Thyroid gland (tissue), 4 donors: ENCODE measurements at regions not wholly inside any gene's neighbourhood (a gene's known extent, or its start where the extent isn't known, plus 50 kb on each side); places are given as distances from the start of the nearest gene placed in this dataset.

Experiments used
- DNase-seq, 2 donors: peaks; one replicate each; pipeline ENCODE4 v3.0.0-alpha.2; 2019
- H3K27ac ChIP-seq, 3 donors: fragments of 200-600 bp; sonication (generic); 1 replicate in 2 of 3; 2 replicates in 1 of 3; pipeline ENCODE4 v1.5.1; 2016 to 2019; ENCODE audit warnings: mild to moderate bottlenecking in 1 of 3, moderate library complexity in 1 of 3
- H3K27me3 ChIP-seq: fragments of 200-600 bp; sonication (generic); one replicate; pipeline ENCODE4 v1.5.1; 2019
- H3K36me3 ChIP-seq, 2 donors: fragments of 200-600 bp; sonication (generic); one replicate each; pipeline ENCODE4 v1.5.1; 2016 to 2019
- H3K4me1 ChIP-seq, 2 donors: fragments of 200-600 bp; sonication (generic); one replicate each; pipeline ENCODE4 v1.5.1; 2017 to 2019
- H3K4me3 ChIP-seq, 3 donors: fragments of 200-600 bp; sonication (generic); replicated peaks in 1 of 3; 1 replicate in 2 of 3; 2 replicates in 1 of 3; pipeline ENCODE4 v1.5.1; 2016; ENCODE audit warnings: mild to moderate bottlenecking in 1 of 3
- H3K9me3 ChIP-seq: fragments of 200-600 bp; sonication (generic); one replicate; pipeline ENCODE4 v1.5.1; 2017
- POLR2A ChIP-seq, 2 donors: fragments of 450-650 bp; IDR thresholded peaks; one replicate each; pipeline ENCODE4 v1.6.1; 2017; ENCODE audit warnings: antibody characterized with exemption in 2 of 2, mild to moderate bottlenecking in 2 of 2, moderate library complexity in 1 of 2
- WGBS, 2 donors: methylation state at CpG; one replicate each; pipeline ENCODE4 v1.1.5; 2017; 5-methylcytosine and 5-hydroxymethylcytosine counted together
- intact Hi-C: fragments of 100-400 bp; cut with DNase I; formaldehyde crosslinking; loops from one replicate; pipeline ENCODE4 v1.15.1; 2023
- TF ChIP-seq, protein P1 (sequence below), 6 experiments: fragments of 200-600 bp in 3 of 6; fragments of 450-650 bp in 3 of 6; sonication (generic) in 3 of 6; IDR thresholded peaks; one replicate each; pipeline ENCODE4 v1.5.1; 2016 to 2019; ENCODE audit warnings: antibody characterized with exemption in 6 of 6, mild to moderate bottlenecking in 2 of 6, inconsistent platforms in 1 of 6, moderate library complexity in 1 of 6

DNA sequence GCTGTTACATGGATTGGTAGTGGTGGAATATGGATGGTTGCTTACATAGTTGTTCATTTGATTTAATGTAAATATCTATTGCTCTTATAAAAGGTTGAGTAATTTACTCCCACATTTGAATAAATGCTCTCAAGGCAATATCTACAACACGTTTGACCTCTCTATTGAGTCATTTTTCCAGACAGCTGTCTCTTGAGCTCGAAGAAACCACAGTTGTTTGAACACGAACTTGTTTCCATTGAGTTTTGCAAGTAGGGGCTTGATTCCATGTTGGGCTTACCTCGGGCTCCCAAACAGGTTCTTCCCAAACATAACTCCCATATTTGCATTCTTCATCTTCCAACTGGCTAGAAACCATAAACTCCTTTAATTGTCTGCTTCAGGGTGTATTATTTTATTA is 115.0 kb upstream of the HMHB1 start:
- Histone ChIP-seq H3K4me1 (peaks cover 0 to 24% of the 10 kb centered on the region in 2 donors), H3K4me3 (no peak overlapping the region), H3K36me3 (no peaks in the 10 kb centered on the region), H3K9me3 (no peaks in the 10 kb centered on the region), H3K27ac (no peak overlapping the region), H3K27me3 (no peaks in the 10 kb centered on the region)
- intact Hi-C loops = no loop called here
- TF ChIP-seq POLR2A (IDR thresholded peaks at IDR 0.05) = no peak
- TF ChIP-seq, protein P1, sequence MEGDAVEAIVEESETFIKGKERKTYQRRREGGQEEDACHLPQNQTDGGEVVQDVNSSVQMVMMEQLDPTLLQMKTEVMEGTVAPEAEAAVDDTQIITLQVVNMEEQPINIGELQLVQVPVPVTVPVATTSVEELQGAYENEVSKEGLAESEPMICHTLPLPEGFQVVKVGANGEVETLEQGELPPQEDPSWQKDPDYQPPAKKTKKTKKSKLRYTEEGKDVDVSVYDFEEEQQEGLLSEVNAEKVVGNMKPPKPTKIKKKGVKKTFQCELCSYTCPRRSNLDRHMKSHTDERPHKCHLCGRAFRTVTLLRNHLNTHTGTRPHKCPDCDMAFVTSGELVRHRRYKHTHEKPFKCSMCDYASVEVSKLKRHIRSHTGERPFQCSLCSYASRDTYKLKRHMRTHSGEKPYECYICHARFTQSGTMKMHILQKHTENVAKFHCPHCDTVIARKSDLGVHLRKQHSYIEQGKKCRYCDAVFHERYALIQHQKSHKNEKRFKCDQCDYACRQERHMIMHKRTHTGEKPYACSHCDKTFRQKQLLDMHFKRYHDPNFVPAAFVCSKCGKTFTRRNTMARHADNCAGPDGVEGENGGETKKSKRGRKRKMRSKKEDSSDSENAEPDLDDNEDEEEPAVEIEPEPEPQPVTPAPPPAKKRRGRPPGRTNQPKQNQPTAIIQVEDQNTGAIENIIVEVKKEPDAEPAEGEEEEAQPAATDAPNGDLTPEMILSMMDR (IDR thresholded peaks at IDR 0.05) = no peak
- WGBS, 2 donors = 91 to 92% methylated on average over 4 of the region's 4 CpGs
- DNase-seq = no peak

DNA sequence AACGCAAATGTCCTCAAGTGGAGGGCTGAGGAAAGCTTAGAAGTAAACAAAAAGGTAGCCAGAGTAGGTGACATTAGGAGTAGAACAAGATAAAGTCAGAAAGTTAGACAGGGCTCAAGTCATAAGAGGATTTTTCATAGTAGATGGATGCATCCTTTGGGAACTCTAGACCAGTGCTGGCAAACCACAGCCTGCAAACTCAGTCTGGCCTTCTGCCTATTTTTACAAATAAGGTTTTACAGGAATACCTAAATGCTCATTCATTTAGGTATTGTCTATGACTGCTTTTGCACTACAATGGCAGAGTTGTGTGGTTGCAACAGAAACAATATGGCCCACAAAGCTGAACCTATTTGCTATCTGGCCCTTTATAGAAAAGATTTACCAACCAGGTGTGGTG is 116.0 kb upstream of the HMHB1 start:
- H3K9me3 ChIP-seq = no peaks in the 10 kb centered on the region
- intact Hi-C loops = no loop called here
- 65 to 73% methylated on average over 1 of the region's 1 CpG for WGBS, 2 donors
- no peaks in the 10 kb centered on the region for H3K36me3 ChIP-seq
- no peak for DNase-seq
- no peak overlapping the region for H3K4me3 ChIP-seq
- peaks cover 0 to 24% of the 10 kb centered on the region in 2 donors for H3K4me1 ChIP-seq
- no peak for TF ChIP-seq POLR2A (IDR thresholded peaks at IDR 0.05)
- TF ChIP-seq, protein P1 (IDR thresholded peaks at IDR 0.05) = no peak
- H3K27ac ChIP-seq = no peak overlapping the region
- no peaks in the 10 kb centered on the region for H3K27me3 ChIP-seq

DNA sequence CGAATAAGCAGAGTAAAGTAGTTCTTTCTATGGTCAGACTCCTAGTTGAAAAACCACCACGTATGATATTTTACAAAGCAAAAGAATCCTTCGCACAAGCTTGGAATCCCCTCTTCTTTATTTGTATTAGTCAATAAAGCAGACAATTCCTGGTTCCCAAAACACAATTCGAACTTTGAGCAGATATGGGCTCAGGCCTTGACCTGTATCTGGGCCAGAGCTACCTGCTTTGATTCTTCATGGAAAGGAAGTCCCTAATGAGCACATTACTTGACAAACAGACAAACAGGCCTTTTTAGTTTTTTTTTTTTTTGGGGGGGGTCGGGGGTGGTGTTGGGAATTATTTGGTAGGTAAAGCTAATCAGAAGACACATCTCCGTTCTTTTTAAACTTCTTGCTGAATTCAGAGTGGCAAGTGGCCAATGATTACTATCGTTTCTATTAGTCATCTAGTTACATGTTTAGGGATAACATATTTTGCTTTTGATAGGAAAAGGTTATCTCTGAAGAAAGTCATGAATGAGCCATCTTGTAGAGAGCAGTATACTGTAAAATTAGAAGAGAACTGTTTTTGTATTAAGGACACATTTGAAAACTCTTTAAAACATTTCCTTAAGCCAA is 116.6 kb upstream of the HMHB1 start:
- Histone ChIP-seq H3K9me3 (no peaks in the 10 kb centered on the region), H3K27ac (no peak overlapping the region), H3K4me3 (no peak overlapping the region), H3K4me1 (peaks cover 0 to 24% of the 10 kb centered on the region in 2 donors), H3K27me3 (no peaks in the 10 kb centered on the region), H3K36me3 (no peaks in the 10 kb centered on the region)
- 88 to 90% methylated on average over 7 of the region's 7 CpGs for WGBS, 2 donors
- DNase-seq = no peak
- intact Hi-C loops = no loop called here
- TF ChIP-seq, protein P1 (IDR thresholded peaks at IDR 0.05) = no peak
- TF ChIP-seq POLR2A (IDR thresholded peaks at IDR 0.05) = no peak

DNA sequence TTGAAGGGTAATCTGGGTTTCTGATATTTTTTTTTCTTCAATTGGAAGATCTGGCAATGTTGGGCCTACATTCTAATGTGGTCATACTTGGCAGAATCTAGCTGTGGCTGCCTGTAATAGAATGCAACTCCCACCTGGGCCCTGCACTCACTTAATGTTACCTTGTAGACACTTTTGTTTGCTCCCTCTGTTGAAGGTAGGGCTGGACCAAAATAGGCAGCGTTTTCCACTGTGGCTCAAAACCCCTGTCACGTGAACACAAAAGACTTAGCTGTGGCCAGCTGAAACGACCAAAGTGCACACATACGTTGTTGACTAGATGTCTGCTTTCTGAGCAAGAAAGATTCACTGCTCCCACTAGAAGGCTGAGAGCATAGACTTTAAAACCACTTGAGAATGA is 117.6 kb upstream of the HMHB1 start:
- intact Hi-C loops = no loop called here
- H3K27ac ChIP-seq = no peak overlapping the region
- H3K36me3 ChIP-seq = no peaks in the 10 kb centered on the region
- no peak overlapping the region for H3K4me3 ChIP-seq
- no peaks in the 10 kb centered on the region for H3K9me3 ChIP-seq
- TF ChIP-seq, protein P1 (IDR thresholded peaks at IDR 0.05) = no peak
- TF ChIP-seq POLR2A (IDR thresholded peaks at IDR 0.05) = no peak
- H3K4me1 ChIP-seq = peaks cover 0 to 23% of the 10 kb centered on the region in 2 donors
- 76 to 77% methylated on average over 4 of the region's 4 CpGs for WGBS, 2 donors
- H3K27me3 ChIP-seq = no peaks in the 10 kb centered on the region
- no peak for DNase-seq

DNA sequence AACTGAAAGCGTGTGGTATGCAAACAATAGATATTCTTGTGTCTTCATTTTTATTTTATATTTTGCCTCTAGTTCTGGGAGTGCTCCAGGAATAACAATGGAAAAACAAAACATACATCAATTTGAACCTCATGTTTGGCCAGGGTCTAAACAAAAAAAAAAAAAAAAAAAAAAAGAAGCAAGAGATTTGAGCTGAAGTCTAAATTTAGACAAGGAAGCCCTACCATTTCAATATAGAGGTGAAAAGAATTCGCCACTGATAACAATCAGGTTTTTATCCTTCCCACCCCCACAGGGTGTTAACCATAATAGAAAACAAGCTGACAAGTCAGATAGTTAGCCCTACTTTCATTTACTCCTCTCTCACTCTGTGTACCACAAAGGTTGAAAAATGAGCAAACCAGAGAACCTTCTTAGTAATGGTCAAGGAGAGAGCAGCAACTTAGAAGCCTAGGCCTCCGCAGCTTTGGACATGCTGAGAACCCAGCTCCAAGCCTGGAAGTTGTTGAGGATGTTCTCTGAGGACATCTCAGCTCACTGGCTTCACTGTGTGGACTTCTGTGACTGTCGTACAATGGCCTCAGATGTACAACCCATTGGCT is 118.2 kb upstream of the HMHB1 start:
- Histone ChIP-seq H3K27me3 (no peaks in the 10 kb centered on the region), H3K36me3 (no peaks in the 10 kb centered on the region), H3K27ac (no peak overlapping the region), H3K9me3 (no peaks in the 10 kb centered on the region), H3K4me1 (peaks cover 0 to 18% of the 10 kb centered on the region in 2 donors), H3K4me3 (no peak overlapping the region)
- intact Hi-C loops = no loop called here
- WGBS, 2 donors = 80 to 86% methylated on average over 4 of the region's 4 CpGs
- DNase-seq = no peak
- TF ChIP-seq, protein P1 (IDR thresholded peaks at IDR 0.05) = no peak
- TF ChIP-seq POLR2A (IDR thresholded peaks at IDR 0.05) = no peak
